GM23338 (cell line): ENCODE measurements at regions not wholly inside any gene's neighbourhood (a gene's known extent, or its start where the extent isn't known, plus 50 kb on each side); places are given as distances from the start of the nearest gene placed in this dataset.

Experiments
- CTCF ChIP-seq, 2 experiments: fragments of 200-600 bp in 1 of 2; sonication (generic) in 1 of 2; conservative IDR thresholded peaks; 2 replicates each; pipeline versions ENCODE4 v1.5.1 to v1.6.1; 2016 to 2017; ENCODE audit warnings: antibody characterized with exemption in 2 of 2, low read depth in 2 of 2, mild to moderate bottlenecking in 2 of 2, moderate library complexity in 1 of 2
- EZH2 ChIP-seq: fragments of 200-600 bp; sonication (generic); IDR thresholded peaks from one replicate; pipeline ENCODE4 v1.8.0; 2017; ENCODE audit warnings: antibody characterized with exemption, mild to moderate bottlenecking, low read depth; ENCODE audit not compliant: unreplicated experiment

- no peak for TF ChIP-seq CTCF (conservative IDR thresholded peaks at IDR 0.05; ENCODE audit: low read depth in 2 of 2)
- TF ChIP-seq EZH2: no peak
These were observed 64.6 kb upstream of the TYRP1 start for GRCh38 chr9:12628546-12628945.
